ENCODE measurements at regions not wholly inside any gene's neighbourhood (a gene's known extent, or its start where the extent isn't known, plus 50 kb on each side); places are given as distances from the start of the nearest gene placed in this dataset.
"Not testable (repeated sequence)": the region's sequence is repeated elsewhere in the genome, so short reads cannot be mapped to it uniquely, and the experiment has no call there.

DNA sequence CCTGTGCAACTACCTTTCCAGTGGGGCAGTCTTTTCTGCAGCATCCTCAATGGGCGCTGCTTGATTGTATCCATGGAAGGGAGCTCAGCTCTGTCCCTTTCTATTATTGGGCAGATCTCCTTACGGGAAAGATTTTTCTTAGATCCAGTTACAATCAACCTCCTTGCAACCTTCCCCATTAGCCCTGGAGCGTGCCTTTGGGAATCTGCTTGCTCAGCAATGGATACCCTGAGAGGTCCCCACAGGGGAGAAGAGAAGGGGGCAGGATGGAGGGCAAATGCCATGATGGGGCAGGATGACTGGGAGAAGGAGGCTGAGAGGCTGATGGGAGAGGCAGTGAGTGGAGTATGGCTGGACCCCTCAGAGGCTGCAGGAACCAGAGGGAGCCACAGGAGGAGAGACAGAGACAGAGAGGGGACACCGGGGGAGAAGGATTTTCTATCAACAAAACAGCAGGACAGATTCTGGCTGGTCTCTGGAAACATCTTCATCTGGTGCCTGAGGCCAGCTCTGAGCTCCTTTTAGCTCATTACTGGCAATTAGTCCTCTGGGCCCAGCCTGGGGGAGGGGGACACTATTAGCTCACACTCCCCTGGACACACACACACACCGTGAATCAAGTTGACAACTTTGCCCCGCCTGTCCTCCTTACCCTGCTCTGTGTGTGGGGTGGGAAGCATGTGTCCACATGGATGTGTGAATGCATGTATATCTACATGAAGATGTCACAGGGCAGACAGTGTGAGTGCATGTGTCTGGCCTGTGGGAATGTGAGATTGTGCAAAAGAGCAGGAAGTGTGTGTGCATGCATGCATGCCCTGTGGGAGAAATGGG is 80.8 kb upstream of the PAX2 start:
- DNase-seq (ENCODE audit: low read depth in 2 of 2): no peak

DNA sequence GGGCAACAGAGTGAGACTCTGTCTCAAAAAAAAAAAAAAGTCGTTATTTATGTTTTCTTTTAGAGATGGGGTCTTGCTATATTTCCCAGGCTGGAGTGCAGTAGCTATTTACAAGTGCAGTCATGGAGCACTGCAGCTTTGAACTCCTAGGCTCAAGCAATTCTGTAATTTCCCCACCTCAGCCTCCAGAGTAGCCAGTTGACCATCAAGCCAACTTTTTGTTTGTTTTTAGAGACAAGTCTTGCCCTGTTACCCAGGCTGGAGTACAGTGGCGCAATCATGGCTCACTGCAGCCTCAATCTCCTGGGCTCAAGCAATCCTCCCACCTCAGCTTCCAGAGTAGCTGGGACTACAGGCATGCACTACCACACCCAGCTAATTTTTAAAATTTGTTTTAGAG is 78.7 kb upstream of the PAX2 start:
- DNase-seq (ENCODE audit: low read depth in 2 of 2): not testable (repeated sequence)

DNA sequence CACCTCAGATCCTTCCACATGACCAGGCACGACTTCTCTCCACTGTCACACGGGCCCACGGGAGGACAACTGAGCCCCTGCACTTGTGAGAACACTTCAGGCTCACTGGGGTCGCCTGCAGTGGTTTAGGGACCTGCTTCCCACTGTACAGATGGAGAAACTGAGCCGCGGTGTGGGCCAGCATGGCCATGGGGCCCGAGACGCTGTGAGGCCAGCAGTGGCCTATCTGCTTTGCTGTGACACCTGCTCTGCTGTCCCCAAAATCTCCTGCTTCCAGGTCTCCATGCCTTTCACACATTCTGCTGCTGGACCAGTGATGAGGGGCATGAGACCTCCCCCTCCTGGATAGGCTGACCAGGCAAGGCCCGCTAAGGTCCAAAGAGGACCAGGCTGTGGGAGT is 75.8 kb upstream of the PAX2 start:
- DNase-seq (ENCODE audit: low read depth in 2 of 2): no peak

DNA sequence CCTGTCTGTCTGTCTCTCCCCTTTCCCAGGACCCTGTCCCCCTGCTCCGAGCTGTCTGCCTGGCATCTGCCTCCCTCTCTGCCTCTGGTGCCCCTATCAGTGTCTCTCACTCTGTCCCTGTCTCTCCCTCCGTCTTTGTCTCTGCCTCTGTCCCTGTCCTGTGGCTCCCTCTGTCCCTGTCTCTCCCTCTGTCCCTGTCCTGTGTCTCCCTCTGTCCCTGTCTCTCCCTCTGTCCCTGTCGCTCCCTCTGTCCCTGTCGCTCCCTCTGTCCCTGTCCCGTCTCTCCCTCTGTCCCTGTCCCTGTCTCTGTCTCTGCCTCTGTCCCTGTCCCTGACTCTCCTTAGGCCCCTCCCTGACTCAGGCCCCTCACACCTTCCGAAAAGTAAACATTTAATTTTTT is 75.0 kb upstream of the PAX2 start:
- no peak for DNase-seq (ENCODE audit: low read depth in 2 of 2)

DNA sequence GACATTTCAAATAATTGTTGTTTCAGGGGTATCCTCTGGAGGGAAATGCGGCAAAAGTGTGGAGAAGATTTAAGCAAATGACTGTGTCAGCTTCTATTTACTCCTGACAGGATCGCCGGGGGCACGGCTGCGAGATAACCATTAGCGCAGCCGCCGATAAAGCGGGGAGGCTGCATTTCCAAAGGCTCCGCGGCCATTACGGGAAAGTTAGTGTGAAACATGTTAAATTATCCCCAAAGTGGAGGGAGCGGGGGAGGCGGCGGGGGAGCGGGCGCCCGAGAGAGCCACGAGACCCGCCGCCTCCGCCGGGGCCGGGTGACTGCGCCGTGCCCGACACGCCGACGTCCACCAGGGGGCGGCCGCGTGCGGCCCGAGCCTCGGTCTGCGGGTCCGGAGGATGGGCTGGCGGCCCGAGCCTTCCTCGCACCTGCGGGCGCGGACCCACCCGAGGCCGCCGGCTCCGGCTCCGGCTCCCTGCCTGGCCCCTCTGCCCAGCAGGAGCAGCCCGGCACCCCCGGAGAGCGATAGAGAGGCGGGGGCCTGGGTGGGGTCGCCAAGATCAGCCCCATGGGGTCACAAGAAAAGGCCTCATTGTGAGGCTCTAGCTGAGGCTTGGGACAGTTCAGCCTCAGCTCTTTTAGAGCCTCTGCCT is 74.4 kb upstream of the PAX2 start:
- DNase-seq (ENCODE audit: low read depth in 2 of 2): peak in 1 of 2 donors; percentile 15

DNA sequence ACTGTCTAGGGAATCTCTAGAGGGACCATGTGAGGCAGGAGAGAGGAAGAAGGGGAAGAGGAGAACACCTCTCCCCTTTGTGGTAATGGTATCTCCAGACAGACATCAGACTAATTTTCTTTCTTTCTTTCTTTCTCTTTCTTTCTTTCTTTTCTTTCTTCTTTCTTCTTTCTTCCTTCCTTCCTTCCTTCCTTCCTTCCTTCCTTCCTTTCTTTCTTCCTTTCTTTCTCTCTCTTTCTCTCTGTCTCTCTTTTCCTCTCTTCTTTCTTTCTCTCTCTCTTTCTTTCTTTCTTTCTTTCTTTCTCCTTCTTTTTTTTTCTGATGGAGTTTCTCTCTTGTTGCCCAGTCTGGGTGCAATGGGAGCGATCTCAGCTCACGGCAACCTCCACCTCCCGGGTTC is 73.2 kb upstream of the PAX2 start:
- DNase-seq (ENCODE audit: low read depth in 2 of 2): no peak

DNA sequence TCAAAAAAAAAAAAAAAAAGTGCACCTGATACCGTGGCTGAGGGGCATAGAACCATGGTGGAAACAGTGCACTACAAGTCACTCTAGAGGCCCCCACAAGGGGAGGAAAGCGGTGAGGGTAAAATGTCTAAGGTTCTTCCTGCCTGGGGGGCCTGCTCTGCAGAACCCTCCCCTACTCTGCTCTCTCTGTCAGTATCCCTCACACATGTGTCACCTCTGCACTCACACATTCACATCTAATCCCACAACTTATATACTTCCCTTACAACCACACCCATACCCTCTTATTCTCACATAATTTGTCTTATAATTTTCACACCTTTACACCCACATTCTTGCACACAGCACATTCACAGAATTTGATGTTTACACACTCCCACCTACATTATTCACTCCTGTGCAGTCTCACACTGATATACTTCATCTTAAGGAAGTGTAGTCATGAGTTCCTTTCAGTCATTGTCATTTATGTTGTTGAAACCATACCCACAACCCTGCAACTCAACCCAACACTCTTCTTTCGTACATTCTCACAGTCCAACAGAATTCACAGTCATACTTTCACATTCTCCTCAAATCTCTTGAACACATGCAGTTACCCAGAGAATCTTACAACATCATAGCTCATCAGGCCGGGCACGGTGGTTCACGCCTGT is 68.0 kb upstream of the PAX2 start:
- no peak for DNase-seq (ENCODE audit: low read depth in 2 of 2)

DNA sequence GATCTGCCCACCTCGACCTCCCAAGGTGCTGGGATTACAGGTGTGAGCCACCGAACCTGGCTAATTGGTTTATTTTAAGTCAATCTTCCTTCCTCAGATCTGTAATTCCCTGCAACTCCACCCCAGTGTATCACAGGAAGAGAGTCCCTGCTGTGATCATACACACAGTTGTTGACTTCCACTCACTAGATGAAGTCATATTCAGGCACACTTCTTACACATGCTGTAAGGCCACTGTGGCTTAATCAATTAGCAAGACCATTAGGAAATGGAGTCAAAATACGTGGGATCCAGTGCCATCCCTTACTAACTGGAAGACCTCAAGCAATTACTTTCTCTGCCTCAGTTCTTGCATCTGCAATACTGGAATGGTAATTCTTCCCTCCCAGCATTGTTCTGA is 66.1 kb upstream of the PAX2 start:
- DNase-seq (ENCODE audit: low read depth in 2 of 2): no peak

DNA sequence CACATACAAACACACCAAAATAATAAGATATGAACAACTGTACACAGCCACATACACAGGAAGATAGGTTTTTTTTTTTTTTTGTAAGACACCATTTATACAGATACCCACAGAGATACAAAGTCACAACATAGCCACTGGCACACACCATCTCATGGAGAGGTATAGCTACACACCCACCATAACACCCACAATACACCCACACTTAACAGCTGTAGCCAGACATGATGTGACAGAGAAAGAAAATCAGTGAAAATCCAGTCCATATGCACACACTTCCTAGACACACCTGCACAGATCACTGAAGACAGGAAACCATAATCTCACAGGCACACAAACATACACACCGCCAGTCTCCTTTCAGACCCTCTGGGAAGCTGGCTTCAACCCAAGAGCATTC is 62.4 kb upstream of the PAX2 start:
- no peak for DNase-seq (ENCODE audit: low read depth in 2 of 2)

DNA sequence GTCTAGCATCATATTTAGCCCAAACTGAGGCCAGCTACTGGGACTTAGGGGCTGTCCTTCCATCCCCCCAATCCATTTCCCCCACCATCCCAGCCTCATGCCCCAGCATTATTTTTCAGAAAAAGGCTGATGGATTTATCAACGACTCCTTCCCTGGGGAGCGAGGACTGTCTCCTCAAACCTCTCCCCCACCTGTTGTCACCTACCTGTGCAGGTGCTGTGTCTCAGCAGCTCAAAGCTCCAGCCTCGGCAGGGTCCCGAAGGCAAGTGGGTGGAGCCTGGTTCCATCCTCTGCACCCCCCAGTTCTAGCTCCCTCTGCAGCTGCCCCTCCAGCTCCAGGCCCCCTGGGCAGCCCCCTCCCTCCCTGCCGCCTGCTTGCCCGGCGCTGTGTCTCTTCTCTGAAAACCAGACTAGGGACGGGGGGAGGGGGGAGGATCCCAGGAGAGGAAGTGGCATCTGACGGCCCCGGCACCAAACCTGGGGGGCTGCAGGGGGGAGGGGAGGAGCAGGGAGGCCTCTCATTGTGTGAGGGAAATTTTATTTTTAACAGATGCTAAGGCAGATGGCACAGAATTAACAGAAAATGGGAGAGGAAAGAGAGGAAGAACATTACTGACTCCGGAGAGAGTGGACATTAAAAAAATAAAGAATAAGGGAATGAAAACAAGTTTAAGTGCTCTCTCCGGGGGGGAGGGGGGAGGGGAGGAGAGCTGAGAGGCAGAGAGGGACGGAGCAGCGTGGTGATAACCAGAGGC is 61.7 kb upstream of the PAX2 start:
- no peak for DNase-seq (ENCODE audit: low read depth in 2 of 2)

DNA sequence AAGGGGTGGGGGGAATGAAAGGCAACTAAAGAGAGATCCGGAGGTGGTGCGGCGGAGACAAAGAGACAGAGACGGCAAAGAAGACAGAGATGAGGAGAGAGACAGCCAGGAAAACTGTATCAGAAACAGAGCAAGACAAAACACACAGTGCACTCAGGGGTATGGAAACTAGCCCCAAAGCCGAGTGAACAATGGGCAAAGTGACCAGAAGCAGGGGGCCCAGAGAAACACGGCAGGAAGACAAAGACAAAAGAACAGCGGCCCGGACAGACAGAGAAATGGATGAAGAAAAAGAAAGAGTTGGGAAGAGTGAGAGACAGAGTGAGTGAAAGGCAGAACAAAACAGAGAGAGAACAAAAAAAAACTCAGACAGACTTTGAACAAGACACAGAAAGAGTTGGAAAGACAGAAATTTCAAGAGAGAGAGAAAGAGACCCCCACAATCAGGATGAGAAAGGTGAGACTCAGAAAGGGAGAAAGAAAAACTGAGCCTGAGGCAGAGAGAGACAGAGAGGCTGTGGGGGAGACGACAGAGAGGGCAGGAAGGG is 60.6 kb upstream of the PAX2 start:
- no peak for DNase-seq (ENCODE audit: low read depth in 2 of 2)

DNA sequence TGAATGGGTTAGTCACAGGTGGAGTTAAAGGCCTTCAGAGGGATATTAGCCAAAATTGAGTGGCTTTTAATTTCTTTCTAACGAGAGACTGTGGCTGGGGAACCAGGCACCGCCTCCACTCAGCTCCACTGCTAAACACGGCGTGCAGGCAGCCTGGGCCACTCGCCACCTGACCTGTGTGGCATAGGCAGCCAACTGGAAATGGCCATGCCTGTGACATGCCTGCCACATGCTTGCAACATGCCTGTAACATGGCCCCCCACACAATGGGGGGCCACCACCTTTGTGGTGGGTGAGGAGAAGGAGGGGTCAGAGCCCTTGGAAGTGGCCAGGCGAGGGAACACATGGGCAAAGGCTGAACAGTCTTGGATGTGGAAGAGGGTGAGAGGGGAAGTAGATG is 60.1 kb upstream of the PAX2 start:
- DNase-seq (ENCODE audit: low read depth in 2 of 2): no peak

DNA sequence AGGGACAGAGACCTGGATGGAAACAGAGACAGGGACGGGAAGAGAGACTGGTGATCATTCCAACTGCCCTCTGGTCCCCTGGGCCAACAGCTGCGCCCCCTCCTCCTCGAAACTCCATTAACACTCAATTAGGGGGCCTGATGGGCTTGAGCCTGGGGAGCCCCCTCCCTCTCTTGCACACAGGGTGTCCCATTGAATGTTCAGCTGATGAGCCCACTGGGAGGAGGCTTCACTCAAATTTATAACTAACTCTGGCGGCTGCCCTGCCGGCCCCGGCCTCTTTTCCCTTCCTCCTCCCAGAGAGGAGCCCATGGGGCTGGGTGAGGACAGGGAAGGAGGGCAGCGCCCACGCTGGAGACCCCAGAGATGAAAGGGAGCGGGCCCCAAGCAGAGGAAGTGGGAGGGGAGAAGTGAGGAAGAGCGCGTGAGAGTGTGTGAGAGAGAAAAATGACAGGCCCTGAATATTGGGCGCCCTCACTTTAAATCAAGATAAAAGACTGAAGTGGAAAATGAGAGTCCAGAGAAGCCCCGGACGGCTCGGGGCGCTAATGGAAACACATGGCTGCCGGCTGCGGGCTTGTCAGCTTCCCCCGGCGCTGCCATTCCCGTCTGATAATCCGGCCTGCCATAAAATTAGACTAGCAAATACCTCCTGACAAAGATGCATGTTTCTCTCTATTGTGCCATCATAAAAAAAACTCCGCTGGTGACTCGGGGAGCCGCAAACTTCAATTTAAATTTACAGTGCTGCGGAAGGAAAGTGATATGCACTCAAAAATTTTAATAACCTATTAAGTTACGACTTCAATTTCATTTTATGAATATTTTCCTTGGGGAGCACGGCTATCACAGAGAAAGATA is 58.0 kb upstream of the PAX2 start:
- no peak for DNase-seq (ENCODE audit: low read depth in 2 of 2)

DNA sequence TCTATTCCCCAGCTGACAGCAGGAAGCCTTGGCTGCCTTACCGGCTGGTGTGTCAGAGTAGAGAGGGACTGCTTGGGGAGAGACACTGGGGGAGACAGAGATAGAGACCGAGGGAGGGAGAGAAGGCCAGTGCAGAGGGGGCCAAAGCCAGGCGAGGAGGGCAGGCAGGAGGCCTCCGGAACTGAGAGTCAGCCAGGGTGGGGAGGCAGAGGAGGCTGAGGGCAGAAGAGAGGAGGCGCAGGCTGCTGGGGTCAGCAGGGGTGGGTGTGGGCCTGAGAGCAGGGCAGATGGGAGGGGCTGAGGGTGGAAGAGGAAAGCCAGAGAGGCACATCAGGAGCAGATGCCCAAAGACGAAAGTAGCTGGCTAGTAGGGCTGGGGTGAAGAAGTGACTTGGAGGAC is 57.2 kb upstream of the PAX2 start:
- no peak for DNase-seq (ENCODE audit: low read depth in 2 of 2)

DNA sequence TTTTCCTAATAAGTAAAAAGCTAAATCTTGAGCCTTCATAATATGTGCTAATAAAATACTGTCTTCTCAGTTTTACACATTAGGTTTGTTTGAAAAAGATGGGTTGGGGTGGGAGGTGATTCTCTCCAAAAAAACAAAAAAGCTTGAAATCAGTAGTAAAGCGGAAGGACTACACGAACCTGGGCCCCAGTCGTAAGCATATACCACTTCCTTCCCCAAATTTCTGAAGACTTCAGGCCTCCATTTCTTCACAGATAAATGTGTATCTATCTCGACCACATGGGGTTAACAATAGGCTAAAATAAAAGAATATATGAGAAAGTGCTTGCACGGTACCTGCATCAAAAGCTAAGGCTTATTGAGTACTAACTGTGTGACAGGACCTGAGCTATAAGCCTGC is 51.6 kb upstream of the PAX2 start:
- DNase-seq (ENCODE audit: low read depth in 2 of 2): no peak

Data from stimulated activated CD8-positive, alpha-beta memory T cell treated with anti-CD3 and anti-CD28 coated beads, Interleukin-7, amount 100 ng/mL, for 4 hours (primary cell).